ENCODE measurements at regions not wholly inside any gene's neighbourhood (a gene's known extent, or its start where the extent isn't known, plus 50 kb on each side); places are given as distances from the start of the nearest gene placed in this dataset.
A peak's percentile ranks its signal among the peaks of the same experiment; 100 is the strongest.

DNA sequence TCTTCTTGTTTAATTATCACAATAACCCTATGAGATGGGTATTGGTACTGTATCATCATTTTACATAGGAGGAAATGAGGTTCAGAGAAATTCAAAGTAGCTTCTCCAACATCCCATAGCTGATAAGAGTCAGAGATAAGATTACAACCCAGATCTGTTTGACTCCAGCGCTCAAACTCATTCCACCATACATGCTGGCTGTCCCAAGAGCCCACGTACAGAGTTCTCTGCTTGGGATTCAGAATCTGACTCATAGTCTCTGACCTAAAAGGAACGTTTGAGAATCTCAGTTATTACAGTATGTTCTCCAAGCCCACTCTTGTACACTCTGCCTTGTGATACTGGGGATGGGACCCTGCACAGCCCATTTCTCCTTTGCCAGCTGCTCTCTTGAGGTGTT lies 90.2 kb downstream of the TMEM215 start:
- peaks cover 4% of the 10 kb centered on the region for H3K27me3 Mint-ChIP-seq (ENCODE audit: insufficient read depth, low read depth, poor library complexity)
- H3K4me1 ChIP-seq (ENCODE audit: insufficient read depth) = no peaks in the 10 kb centered on the region
- peak overlapping the region; percentile 59; the same call in 1 of the 2 replicates for H2AFZ ChIP-seq

More for the DNA sequence above, 90.2 kb downstream of the TMEM215 start:
- Mint-ChIP-seq H3K27ac (no peak overlapping the region), H3K4me3 (no peak overlapping the region), H3K9me3 (no peaks in the 10 kb centered on the region), H3K36me3 (ENCODE audit: low read depth) (no peaks in the 10 kb centered on the region), H3K4me1 (no peaks in the 10 kb centered on the region)
- TF ChIP-seq, protein P1, sequence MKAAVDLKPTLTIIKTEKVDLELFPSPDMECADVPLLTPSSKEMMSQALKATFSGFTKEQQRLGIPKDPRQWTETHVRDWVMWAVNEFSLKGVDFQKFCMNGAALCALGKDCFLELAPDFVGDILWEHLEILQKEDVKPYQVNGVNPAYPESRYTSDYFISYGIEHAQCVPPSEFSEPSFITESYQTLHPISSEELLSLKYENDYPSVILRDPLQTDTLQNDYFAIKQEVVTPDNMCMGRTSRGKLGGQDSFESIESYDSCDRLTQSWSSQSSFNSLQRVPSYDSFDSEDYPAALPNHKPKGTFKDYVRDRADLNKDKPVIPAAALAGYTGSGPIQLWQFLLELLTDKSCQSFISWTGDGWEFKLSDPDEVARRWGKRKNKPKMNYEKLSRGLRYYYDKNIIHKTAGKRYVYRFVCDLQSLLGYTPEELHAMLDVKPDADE (IDR thresholded peaks at IDR 0.05) = no peak
- no peak for TF ChIP-seq ZNF331 (CRISPR knock-in tag; IDR thresholded peaks at IDR 0.05; ENCODE audit: low read depth)
- TF ChIP-seq, protein P2, sequence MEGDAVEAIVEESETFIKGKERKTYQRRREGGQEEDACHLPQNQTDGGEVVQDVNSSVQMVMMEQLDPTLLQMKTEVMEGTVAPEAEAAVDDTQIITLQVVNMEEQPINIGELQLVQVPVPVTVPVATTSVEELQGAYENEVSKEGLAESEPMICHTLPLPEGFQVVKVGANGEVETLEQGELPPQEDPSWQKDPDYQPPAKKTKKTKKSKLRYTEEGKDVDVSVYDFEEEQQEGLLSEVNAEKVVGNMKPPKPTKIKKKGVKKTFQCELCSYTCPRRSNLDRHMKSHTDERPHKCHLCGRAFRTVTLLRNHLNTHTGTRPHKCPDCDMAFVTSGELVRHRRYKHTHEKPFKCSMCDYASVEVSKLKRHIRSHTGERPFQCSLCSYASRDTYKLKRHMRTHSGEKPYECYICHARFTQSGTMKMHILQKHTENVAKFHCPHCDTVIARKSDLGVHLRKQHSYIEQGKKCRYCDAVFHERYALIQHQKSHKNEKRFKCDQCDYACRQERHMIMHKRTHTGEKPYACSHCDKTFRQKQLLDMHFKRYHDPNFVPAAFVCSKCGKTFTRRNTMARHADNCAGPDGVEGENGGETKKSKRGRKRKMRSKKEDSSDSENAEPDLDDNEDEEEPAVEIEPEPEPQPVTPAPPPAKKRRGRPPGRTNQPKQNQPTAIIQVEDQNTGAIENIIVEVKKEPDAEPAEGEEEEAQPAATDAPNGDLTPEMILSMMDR (conservative IDR thresholded peaks at IDR 0.05; ENCODE audit: low read depth in 2 of 2) = no peak
- TF ChIP-seq, protein P3, sequence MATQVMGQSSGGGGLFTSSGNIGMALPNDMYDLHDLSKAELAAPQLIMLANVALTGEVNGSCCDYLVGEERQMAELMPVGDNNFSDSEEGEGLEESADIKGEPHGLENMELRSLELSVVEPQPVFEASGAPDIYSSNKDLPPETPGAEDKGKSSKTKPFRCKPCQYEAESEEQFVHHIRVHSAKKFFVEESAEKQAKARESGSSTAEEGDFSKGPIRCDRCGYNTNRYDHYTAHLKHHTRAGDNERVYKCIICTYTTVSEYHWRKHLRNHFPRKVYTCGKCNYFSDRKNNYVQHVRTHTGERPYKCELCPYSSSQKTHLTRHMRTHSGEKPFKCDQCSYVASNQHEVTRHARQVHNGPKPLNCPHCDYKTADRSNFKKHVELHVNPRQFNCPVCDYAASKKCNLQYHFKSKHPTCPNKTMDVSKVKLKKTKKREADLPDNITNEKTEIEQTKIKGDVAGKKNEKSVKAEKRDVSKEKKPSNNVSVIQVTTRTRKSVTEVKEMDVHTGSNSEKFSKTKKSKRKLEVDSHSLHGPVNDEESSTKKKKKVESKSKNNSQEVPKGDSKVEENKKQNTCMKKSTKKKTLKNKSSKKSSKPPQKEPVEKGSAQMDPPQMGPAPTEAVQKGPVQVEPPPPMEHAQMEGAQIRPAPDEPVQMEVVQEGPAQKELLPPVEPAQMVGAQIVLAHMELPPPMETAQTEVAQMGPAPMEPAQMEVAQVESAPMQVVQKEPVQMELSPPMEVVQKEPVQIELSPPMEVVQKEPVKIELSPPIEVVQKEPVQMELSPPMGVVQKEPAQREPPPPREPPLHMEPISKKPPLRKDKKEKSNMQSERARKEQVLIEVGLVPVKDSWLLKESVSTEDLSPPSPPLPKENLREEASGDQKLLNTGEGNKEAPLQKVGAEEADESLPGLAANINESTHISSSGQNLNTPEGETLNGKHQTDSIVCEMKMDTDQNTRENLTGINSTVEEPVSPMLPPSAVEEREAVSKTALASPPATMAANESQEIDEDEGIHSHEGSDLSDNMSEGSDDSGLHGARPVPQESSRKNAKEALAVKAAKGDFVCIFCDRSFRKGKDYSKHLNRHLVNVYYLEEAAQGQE (IDR thresholded peaks at IDR 0.05; ENCODE audit: unreplicated experiment) = no peak
- TF ChIP-seq EZH2phosphoT487 (IDR thresholded peaks at IDR 0.05; ENCODE audit: unreplicated experiment) = no peak
- TF ChIP-seq EZH2 (IDR thresholded peaks at IDR 0.05; ENCODE audit: low read depth, unreplicated experiment) = no peak
- TF ChIP-seq, protein P4, sequence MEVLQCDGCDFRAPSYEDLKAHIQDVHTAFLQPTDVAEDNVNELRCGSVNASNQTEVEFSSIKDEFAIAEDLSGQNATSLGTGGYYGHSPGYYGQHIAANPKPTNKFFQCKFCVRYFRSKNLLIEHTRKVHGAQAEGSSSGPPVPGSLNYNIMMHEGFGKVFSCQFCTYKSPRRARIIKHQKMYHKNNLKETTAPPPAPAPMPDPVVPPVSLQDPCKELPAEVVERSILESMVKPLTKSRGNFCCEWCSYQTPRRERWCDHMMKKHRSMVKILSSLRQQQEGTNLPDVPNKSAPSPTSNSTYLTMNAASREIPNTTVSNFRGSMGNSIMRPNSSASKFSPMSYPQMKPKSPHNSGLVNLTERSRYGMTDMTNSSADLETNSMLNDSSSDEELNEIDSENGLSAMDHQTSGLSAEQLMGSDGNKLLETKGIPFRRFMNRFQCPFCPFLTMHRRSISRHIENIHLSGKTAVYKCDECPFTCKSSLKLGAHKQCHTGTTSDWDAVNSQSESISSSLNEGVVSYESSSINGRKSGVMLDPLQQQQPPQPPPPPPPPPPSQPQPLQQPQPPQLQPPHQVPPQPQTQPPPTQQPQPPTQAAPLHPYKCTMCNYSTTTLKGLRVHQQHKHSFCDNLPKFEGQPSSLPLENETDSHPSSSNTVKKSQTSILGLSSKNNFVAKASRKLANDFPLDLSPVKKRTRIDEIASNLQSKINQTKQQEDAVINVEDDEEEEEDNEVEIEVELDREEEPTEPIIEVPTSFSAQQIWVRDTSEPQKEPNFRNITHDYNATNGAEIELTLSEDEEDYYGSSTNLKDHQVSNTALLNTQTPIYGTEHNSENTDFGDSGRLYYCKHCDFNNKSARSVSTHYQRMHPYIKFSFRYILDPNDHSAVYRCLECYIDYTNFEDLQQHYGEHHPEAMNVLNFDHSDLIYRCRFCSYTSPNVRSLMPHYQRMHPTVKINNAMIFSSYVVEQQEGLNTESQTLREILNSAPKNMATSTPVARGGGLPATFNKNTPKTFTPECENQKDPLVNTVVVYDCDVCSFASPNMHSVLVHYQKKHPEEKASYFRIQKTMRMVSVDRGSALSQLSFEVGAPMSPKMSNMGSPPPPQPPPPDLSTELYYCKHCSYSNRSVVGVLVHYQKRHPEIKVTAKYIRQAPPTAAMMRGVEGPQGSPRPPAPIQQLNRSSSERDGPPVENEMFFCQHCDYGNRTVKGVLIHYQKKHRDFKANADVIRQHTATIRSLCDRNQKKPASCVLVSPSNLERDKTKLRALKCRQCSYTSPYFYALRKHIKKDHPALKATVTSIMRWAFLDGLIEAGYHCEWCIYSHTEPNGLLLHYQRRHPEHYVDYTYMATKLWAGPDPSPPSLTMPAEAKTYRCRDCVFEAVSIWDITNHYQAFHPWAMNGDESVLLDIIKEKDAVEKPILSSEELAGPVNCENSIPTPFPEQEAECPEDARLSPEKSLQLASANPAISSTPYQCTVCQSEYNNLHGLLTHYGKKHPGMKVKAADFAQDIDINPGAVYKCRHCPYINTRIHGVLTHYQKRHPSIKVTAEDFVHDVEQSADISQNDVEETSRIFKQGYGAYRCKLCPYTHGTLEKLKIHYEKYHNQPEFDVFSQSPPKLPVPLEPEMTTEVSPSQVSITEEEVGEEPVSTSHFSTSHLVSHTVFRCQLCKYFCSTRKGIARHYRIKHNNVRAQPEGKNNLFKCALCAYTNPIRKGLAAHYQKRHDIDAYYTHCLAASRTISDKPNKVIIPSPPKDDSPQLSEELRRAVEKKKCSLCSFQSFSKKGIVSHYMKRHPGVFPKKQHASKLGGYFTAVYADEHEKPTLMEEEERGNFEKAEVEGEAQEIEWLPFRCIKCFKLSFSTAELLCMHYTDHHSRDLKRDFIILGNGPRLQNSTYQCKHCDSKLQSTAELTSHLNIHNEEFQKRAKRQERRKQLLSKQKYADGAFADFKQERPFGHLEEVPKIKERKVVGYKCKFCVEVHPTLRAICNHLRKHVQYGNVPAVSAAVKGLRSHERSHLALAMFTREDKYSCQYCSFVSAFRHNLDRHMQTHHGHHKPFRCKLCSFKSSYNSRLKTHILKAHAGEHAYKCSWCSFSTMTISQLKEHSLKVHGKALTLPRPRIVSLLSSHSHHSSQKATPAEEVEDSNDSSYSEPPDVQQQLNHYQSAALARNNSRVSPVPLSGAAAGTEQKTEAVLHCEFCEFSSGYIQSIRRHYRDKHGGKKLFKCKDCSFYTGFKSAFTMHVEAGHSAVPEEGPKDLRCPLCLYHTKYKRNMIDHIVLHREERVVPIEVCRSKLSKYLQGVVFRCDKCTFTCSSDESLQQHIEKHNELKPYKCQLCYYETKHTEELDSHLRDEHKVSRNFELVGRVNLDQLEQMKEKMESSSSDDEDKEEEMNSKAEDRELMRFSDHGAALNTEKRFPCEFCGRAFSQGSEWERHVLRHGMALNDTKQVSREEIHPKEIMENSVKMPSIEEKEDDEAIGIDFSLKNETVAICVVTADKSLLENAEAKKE (CRISPR knock-in tag; IDR thresholded peaks at IDR 0.05) = no peak
- TF ChIP-seq CREB1 (CRISPR knock-in tag; IDR thresholded peaks at IDR 0.05; ENCODE audit: low read depth) = no peak
- TF ChIP-seq ZNF114 (CRISPR knock-in tag; IDR thresholded peaks at IDR 0.05) = no peak
- TF ChIP-seq JUNB (IDR thresholded peaks at IDR 0.05; ENCODE audit: unreplicated experiment) = no peak
- TF ChIP-seq NANOG (IDR thresholded peaks at IDR 0.05; ENCODE audit: borderline replicate concordance) = no peak
- TF ChIP-seq POLR2AphosphoS5 (IDR thresholded peaks at IDR 0.05; ENCODE audit: low read depth) = no peak
- no peak for TF ChIP-seq STAT1 (IDR thresholded peaks at IDR 0.05; ENCODE audit: unreplicated experiment)
- H3K36me3 ChIP-seq (ENCODE audit: insufficient read depth) = no peaks in the 10 kb centered on the region
- peaks cover 4% of the 10 kb centered on the region; the same call in 1 of the 2 replicates for H3K9me2 ChIP-seq (ENCODE audit: insufficient read depth)
- DNase-seq (ENCODE audit: low spot score) (no peak), ATAC-seq (no peak)
- no peak overlapping the region for H3K4me2 ChIP-seq
- no peaks in the 10 kb centered on the region for H3F3A ChIP-seq (replicated peaks; ENCODE audit: low read depth)
- H3K27ac ChIP-seq (ENCODE audit: low read depth) = no peak overlapping the region
- no peaks in the 10 kb centered on the region for H3K27me3 ChIP-seq (ENCODE audit: insufficient read depth)
- H3K4me3 ChIP-seq = no peak overlapping the region
- H4K20me1 ChIP-seq (replicated peaks; ENCODE audit: insufficient read depth) = no peaks in the 10 kb centered on the region
- no peaks in the 10 kb centered on the region for H3K79me2 ChIP-seq (replicated peaks; ENCODE audit: insufficient read depth)

Measured in GM23338 (cell line).